Erythroblast (primary cell): ENCODE measurements at regions not wholly inside any gene's neighbourhood (a gene's known extent, or its start where the extent isn't known, plus 50 kb on each side); places are given as distances from the start of the nearest gene placed in this dataset.

Experiments
- GATA1 ChIP-seq: IDR thresholded peaks from 2 replicates; pipeline ENCODE4 v1.6.1; 2011; ENCODE audit warnings: low read depth, mild to moderate bottlenecking, control low read depth, low read length, moderate library complexity
- POLR2A ChIP-seq: IDR thresholded peaks from 2 replicates; pipeline ENCODE4 v1.6.1; 2011; ENCODE audit warnings: mild to moderate bottlenecking, low read length

GRCh38 chr7:142584765-142585164, 164.5 kb upstream of the PRSS1 start:
- TF ChIP-seq POLR2A (no peak), GATA1 (no peak)
